Stomach (tissue), 8 donors: ENCODE measurements at regions not wholly inside any gene's neighbourhood (a gene's known extent, or its start where the extent isn't known, plus 50 kb on each side); places are given as distances from the start of the nearest gene placed in this dataset.

ENCODE experiments used
- DNase-seq, 2 donors: peaks; one replicate each; pipeline versions ENCODE4 v3.0.0 to v3.0.0-alpha.2; 2013 to 2019
- H3K27ac ChIP-seq, 5 donors: fragments of 200-600 bp in 4 of 5; sonication (generic) in 4 of 5; one replicate each; pipeline ENCODE4 v1.5.1; 2013 to 2019; ENCODE audit warnings: mild to moderate bottlenecking in 1 of 5, moderate library complexity in 1 of 5
- H3K27me3 ChIP-seq, 3 donors: fragments of 200-600 bp; sonication (generic); one replicate each; pipeline ENCODE4 v1.5.1; 2017 to 2019; ENCODE audit warnings: mixed run types in 1 of 3
- H3K36me3 ChIP-seq, 4 donors: fragments of 200-600 bp; sonication (generic); 1 replicate in 3 of 4; 2 replicates in 1 of 4; pipeline ENCODE4 v1.5.1; 2016 to 2019
- H3K4me1 ChIP-seq, 4 donors: fragments of 200-600 bp; sonication (generic); one replicate each; pipeline ENCODE4 v1.5.1; 2016 to 2019
- H3K4me3 ChIP-seq, 4 donors: fragments of 200-600 bp; sonication (generic) in 3 of 4; one replicate each; pipeline ENCODE4 v1.5.1; 2016 to 2019; ENCODE audit warnings: mild to moderate bottlenecking in 1 of 4
- H3K9me3 ChIP-seq, 4 donors: fragments of 200-600 bp; sonication (generic); one replicate each; pipeline ENCODE4 v1.5.1; 2016 to 2019
- EP300 ChIP-seq: sonication (generic); formaldehyde crosslinking; IDR thresholded peaks from one replicate; pipeline ENCODE4 v1.6.1; 2017; ENCODE audit warnings: antibody characterized with exemption
- POLR2A ChIP-seq, 4 donors: fragments of 450-650 bp; IDR thresholded peaks; one replicate each; pipeline ENCODE4 v1.6.1; 2016; ENCODE audit warnings: antibody characterized with exemption in 4 of 4, control low read depth in 2 of 4, mild to moderate bottlenecking in 1 of 4, moderate library complexity in 1 of 4
- POLR2AphosphoS5 ChIP-seq, 3 donors: sonication (generic); formaldehyde crosslinking; IDR thresholded peaks; one replicate each; pipeline ENCODE4 v1.6.1; 2016; ENCODE audit warnings: antibody characterized with exemption in 3 of 3
- WGBS, 5 donors: extraction: QIAGEN DNeasy Blood & Tissue Kit in 3 of 5; methylation state at CpG; one replicate each; pipeline versions ENCODE4 v1.1.5 to v1.1.7; 2013 to 2018; 5-methylcytosine and 5-hydroxymethylcytosine counted together
- intact Hi-C: fragments of 100-400 bp; cut with DNase I; formaldehyde crosslinking; loops from one replicate; pipeline ENCODE4 v1.15.1; 2023; ENCODE audit warnings: low total_unique reads
- TF ChIP-seq, protein P1 (sequence below), 7 experiments: fragments of 450-650 bp in 4 of 7; fragments of 200-600 bp in 3 of 7; sonication (generic) in 3 of 7; IDR thresholded peaks; one replicate each; pipeline ENCODE4 v1.5.1; 2016 to 2019; ENCODE audit warnings: antibody characterized with exemption in 7 of 7, control low read depth in 2 of 7, mild to moderate bottlenecking in 1 of 7
- donor health status: healthy with polysubstance abuse.
- donor health status: Bipolar disorder and iron deficiency.
- donor health status: healthy.

GRCh38 chr16:54219709-54220108 is 66.9 kb downstream of the IRX3 start:
- no peaks in the 10 kb centered on the region for H3K27me3 ChIP-seq
- TF ChIP-seq POLR2A (IDR thresholded peaks at IDR 0.05), result no peak
- TF ChIP-seq EP300, result no peak
- TF ChIP-seq POLR2AphosphoS5 (IDR thresholded peaks at IDR 0.05), result no peak
- TF ChIP-seq, protein P1, sequence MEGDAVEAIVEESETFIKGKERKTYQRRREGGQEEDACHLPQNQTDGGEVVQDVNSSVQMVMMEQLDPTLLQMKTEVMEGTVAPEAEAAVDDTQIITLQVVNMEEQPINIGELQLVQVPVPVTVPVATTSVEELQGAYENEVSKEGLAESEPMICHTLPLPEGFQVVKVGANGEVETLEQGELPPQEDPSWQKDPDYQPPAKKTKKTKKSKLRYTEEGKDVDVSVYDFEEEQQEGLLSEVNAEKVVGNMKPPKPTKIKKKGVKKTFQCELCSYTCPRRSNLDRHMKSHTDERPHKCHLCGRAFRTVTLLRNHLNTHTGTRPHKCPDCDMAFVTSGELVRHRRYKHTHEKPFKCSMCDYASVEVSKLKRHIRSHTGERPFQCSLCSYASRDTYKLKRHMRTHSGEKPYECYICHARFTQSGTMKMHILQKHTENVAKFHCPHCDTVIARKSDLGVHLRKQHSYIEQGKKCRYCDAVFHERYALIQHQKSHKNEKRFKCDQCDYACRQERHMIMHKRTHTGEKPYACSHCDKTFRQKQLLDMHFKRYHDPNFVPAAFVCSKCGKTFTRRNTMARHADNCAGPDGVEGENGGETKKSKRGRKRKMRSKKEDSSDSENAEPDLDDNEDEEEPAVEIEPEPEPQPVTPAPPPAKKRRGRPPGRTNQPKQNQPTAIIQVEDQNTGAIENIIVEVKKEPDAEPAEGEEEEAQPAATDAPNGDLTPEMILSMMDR (IDR thresholded peaks at IDR 0.05), result no peak
- H3K36me3 ChIP-seq, result no peaks in the 10 kb centered on the region
- H3K4me1 ChIP-seq, result no peaks in the 10 kb centered on the region
- DNase-seq, result no peak
- no peak overlapping the region for H3K27ac ChIP-seq
- intact Hi-C loops, result no loop called here
- H3K9me3 ChIP-seq, result no peaks in the 10 kb centered on the region
- H3K4me3 ChIP-seq, result no peak overlapping the region
- 74 to 93% (median 89%) methylated on average over 2 of the region's 2 CpGs for WGBS, 5 donors

- Histone ChIP-seq H3K27me3 (peaks cover 0 to 10% (median 0%) of the 10 kb centered on the region in 3 donors), H3K4me1 (no peaks in the 10 kb centered on the region), H3K36me3 (no peaks in the 10 kb centered on the region), H3K9me3 (no peaks in the 10 kb centered on the region), H3K27ac (no peak overlapping the region), H3K4me3 (no peak overlapping the region)
- TF ChIP-seq, protein P1 (IDR thresholded peaks at IDR 0.05), result no peak
- TF ChIP-seq POLR2A (IDR thresholded peaks at IDR 0.05), result no peak
- no peak for TF ChIP-seq EP300
- TF ChIP-seq POLR2AphosphoS5 (IDR thresholded peaks at IDR 0.05), result no peak
- intact Hi-C loops, result no loop called here
- no peak for DNase-seq
- WGBS, 5 donors, result 63 to 72% (median 70%) methylated on average over 4 of the region's 4 CpGs
Observed at GRCh38 chr16:54216688-54217087, 69.9 kb downstream of the IRX3 start.

DNA sequence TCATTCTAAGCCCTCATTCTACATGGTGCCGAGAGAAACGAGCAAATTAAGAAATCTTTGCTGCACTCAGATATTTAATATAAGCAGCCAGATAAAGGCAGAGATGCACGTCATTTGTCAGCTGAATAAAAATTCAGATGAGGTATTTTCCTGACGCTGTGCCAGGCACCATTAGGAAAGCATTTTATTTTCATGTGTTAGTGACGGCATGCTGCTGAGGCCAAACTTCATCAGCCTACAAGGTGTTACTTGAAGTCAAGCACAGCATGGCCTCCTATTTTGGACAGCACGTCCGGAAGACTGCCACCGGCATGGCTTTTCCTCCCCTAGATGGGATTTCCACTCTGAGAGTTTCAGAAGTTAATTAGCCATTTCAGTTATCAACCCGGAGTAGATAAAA is 70.3 kb downstream of the IRX3 start:
- WGBS, 5 donors, result 77 to 87% (median 85%) methylated on average over 9 of the region's 9 CpGs
- TF ChIP-seq, protein P1 (IDR thresholded peaks at IDR 0.05), result no peak
- TF ChIP-seq POLR2A (IDR thresholded peaks at IDR 0.05), result no peak
- no peak for TF ChIP-seq POLR2AphosphoS5 (IDR thresholded peaks at IDR 0.05)
- TF ChIP-seq EP300, result no peak
- no peaks in the 10 kb centered on the region for H3K9me3 ChIP-seq
- H3K4me1 ChIP-seq, result no peaks in the 10 kb centered on the region
- peaks cover 0 to 10% (median 0%) of the 10 kb centered on the region in 3 donors for H3K27me3 ChIP-seq
- no peak overlapping the region for H3K27ac ChIP-seq
- intact Hi-C loops, result no loop called here
- no peak overlapping the region for H3K4me3 ChIP-seq
- H3K36me3 ChIP-seq, result no peaks in the 10 kb centered on the region
- DNase-seq, result peak in 1 of 2 donors; percentile 36

DNA sequence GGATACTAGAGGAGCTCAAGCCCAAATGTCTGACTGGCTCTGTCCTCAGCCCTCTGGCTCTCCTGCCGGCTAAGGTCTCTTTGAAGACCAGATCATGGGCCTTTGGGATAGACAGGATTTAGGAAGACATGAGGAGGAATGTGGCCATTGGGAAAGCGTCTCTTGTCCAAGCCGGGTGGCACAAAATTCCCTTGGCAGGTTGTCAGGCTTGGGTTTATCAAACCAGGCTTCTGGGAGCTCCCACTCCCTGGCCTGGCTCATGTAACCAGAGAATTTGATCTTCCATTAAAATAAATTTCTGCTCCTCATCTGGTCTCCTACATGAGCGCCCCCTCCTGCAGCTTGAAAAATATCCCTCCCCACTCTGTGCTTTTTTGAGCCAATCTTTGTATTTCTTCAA is 71.1 kb downstream of the IRX3 start:
- no peak for TF ChIP-seq POLR2AphosphoS5 (IDR thresholded peaks at IDR 0.05)
- no peak for TF ChIP-seq POLR2A (IDR thresholded peaks at IDR 0.05)
- no peak for TF ChIP-seq EP300
- TF ChIP-seq, protein P1 (IDR thresholded peaks at IDR 0.05), result no peak
- no peak overlapping the region for H3K27ac ChIP-seq
- intact Hi-C loops, result no loop called here
- 72 to 89% (median 82%) methylated on average over 4 of the region's 4 CpGs for WGBS, 5 donors
- H3K9me3 ChIP-seq, result no peaks in the 10 kb centered on the region
- no peak for DNase-seq
- peaks cover 0 to 10% (median 0%) of the 10 kb centered on the region in 3 donors for H3K27me3 ChIP-seq
- H3K36me3 ChIP-seq, result no peaks in the 10 kb centered on the region
- H3K4me3 ChIP-seq, result no peak overlapping the region
- no peaks in the 10 kb centered on the region for H3K4me1 ChIP-seq
